Endodermal cell (in vitro differentiated cells): ENCODE measurements at regions not wholly inside any gene's neighbourhood (a gene's known extent, or its start where the extent isn't known, plus 50 kb on each side); places are given as distances from the start of the nearest gene placed in this dataset.

Experiments
- DNase-seq: peaks from one replicate; pipeline ENCODE4 v3.0.0-alpha.2; 2017
- H3K27ac ChIP-seq: 2 replicates; pipeline ENCODE4 v1.5.1; 2013; ENCODE audit warnings: mild to moderate bottlenecking, low read depth, low read length, moderate library complexity
- H3K27me3 ChIP-seq: 2 replicates; pipeline ENCODE4 v1.6.1; 2013; ENCODE audit warnings: mild to moderate bottlenecking, low read length, moderate library complexity; ENCODE audit not compliant: insufficient read depth, control insufficient read depth, poor library complexity, severe bottlenecking
- H3K36me3 ChIP-seq: 2 replicates; pipeline ENCODE4 v1.7.0; 2013; ENCODE audit warnings: mild to moderate bottlenecking, low read length, moderate library complexity; ENCODE audit not compliant: control insufficient read depth, insufficient read depth
- H3K4me1 ChIP-seq: one replicate; pipeline ENCODE4 v1.7.0; 2013; ENCODE audit warnings: low read length; ENCODE audit not compliant: control insufficient read depth, insufficient read depth
- H3K4me3 ChIP-seq: 2 replicates; pipeline ENCODE4 v1.5.1; 2013; ENCODE audit warnings: mild to moderate bottlenecking, low read length, moderate library complexity
- H3K9ac ChIP-seq: 2 replicates; pipeline ENCODE4 v1.6.1; 2013; ENCODE audit warnings: mild to moderate bottlenecking, low read length, moderate library complexity; ENCODE audit not compliant: poor library complexity, severe bottlenecking; ENCODE audit errors: extremely low read depth
- H3K9me3 ChIP-seq: 2 replicates; pipeline ENCODE4 v1.6.1; 2013; ENCODE audit warnings: mild to moderate bottlenecking, low read length, moderate library complexity; ENCODE audit not compliant: control insufficient read depth
- H3K27ac Mint-ChIP-seq: 2 replicates; pipeline ENCODE4 v1.8.0; 2020; ENCODE audit warnings: mixed read lengths
- H3K27me3 Mint-ChIP-seq: 2 replicates; pipeline ENCODE4 v1.8.0; 2021; ENCODE audit warnings: mild to moderate bottlenecking, mixed read lengths; ENCODE audit not compliant: insufficient read depth
- H3K36me3 Mint-ChIP-seq: 2 replicates; pipeline ENCODE4 v1.8.0; 2020; ENCODE audit warnings: low read depth, mixed read lengths
- H3K4me1 Mint-ChIP-seq: 2 replicates; pipeline ENCODE4 v1.8.0; 2020; ENCODE audit warnings: mixed read lengths
- H3K4me3 Mint-ChIP-seq: 2 replicates; pipeline ENCODE4 v1.8.0; 2020; ENCODE audit warnings: mild to moderate bottlenecking, moderate library complexity, mixed read lengths
- H3K9me3 Mint-ChIP-seq: 2 replicates; pipeline ENCODE4 v1.8.0; 2020; ENCODE audit warnings: mild to moderate bottlenecking, mixed read lengths
- WGBS, 2 experiments: methylation state at CpG; one replicate each; pipeline versions ENCODE4 v1.1.5 to v1.1.7; 2013; ENCODE audit warnings: missing lambda C conversion rate in 2 of 2, mixed read lengths in 1 of 2; ENCODE audit not compliant: insufficient coverage in 1 of 2, insufficient read length in 1 of 2; 5-methylcytosine and 5-hydroxymethylcytosine counted together
- TF ChIP-seq, protein P1 (sequence below): fragments of 200-600 bp; sonication (generic); conservative IDR thresholded peaks from 2 replicates; pipeline ENCODE4 v1.5.0; 2021; ENCODE audit warnings: antibody characterized with exemption, mild to moderate bottlenecking

DNA sequence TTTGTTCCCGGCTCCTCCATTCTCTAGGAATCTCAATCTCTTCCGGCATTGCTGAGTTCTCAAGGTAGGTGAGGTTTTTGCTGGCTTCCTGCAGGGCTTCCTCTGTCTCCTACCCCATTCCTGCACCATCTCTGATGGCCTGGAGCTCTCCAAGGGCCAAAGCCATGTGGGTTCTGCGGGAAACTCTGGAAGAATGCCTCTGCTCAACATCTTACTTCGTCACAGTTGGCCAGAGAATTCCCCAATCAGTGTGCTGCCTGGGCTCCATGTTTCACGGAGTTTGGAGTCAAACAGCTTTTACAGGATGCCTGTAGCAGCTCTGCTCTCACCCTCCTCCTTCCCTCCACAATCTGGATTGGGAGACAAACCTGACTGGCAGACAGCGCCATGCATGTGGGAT, 253.9 kb upstream of the HES1 start:
- Histone ChIP-seq H3K4me3 (no peak overlapping the region), H3K9ac (no peak overlapping the region), H3K27ac (no peak overlapping the region), H3K27me3 (peaks cover 6% of the 10 kb centered on the region), H3K36me3 (no peaks in the 10 kb centered on the region), H3K9me3 (no peaks in the 10 kb centered on the region), H3K4me1 (peaks cover 3% of the 10 kb centered on the region)
- peaks cover 1% of the 10 kb centered on the region for H3K9me3 Mint-ChIP-seq
- peaks cover 10% of the 10 kb centered on the region for H3K27me3 Mint-ChIP-seq
- no peaks in the 10 kb centered on the region for H3K36me3 Mint-ChIP-seq
- H3K4me1 Mint-ChIP-seq, result peaks cover 24% of the 10 kb centered on the region
- 91 to 100% methylated on average over 3 to 6 of the region's 6 CpGs for WGBS, 2 experiments
- TF ChIP-seq, protein P1, sequence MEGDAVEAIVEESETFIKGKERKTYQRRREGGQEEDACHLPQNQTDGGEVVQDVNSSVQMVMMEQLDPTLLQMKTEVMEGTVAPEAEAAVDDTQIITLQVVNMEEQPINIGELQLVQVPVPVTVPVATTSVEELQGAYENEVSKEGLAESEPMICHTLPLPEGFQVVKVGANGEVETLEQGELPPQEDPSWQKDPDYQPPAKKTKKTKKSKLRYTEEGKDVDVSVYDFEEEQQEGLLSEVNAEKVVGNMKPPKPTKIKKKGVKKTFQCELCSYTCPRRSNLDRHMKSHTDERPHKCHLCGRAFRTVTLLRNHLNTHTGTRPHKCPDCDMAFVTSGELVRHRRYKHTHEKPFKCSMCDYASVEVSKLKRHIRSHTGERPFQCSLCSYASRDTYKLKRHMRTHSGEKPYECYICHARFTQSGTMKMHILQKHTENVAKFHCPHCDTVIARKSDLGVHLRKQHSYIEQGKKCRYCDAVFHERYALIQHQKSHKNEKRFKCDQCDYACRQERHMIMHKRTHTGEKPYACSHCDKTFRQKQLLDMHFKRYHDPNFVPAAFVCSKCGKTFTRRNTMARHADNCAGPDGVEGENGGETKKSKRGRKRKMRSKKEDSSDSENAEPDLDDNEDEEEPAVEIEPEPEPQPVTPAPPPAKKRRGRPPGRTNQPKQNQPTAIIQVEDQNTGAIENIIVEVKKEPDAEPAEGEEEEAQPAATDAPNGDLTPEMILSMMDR, result no peak
- no peak for DNase-seq
- H3K4me3 Mint-ChIP-seq, result no peak overlapping the region
- H3K27ac Mint-ChIP-seq, result no peak overlapping the region

DNA sequence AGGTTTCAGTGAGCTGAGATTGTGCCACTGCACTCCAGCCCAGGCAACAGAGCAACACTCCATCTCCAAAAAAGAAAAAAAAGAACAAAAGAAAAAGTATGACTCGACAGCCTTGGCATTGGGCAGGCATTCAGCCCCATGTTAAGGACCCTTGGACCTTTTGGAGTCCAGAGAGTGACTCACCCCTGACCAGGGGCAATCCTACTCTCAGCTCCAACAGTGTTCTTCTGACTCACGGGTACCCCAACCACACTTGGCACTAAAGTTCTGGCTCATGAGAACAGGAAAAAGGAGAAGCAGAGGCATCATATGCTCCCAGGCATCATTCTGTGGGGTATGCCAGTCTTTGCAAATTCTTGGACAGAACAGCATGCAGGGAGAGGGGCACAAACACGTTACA, 252.4 kb upstream of the HES1 start:
- WGBS, 2 experiments, result 87 to 91% methylated on average over 2 to 3 of the region's 3 CpGs

DNA sequence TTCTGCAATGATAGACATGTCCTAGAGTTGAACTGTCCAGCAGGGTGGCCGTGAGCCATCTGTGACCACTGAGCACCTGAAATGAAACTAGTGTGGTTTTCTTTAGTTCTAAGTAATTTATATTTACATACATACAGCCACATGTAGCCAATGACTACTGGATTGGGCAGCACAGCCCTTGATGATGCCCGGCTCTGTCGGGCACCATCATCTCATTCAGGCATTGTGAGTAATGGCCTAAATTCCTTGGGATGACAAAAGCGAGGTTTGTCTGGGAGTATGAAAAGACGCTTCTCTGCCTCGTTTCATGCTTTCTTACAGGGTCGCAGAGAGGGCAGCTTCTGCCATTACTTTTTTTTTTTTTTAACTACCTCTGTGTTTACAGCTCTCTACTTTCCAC, 251.9 kb upstream of the HES1 start:
- H3K4me3 Mint-ChIP-seq, result no peak overlapping the region
- no peaks in the 10 kb centered on the region for H3K36me3 Mint-ChIP-seq
- TF ChIP-seq, protein P1, result no peak
- Histone ChIP-seq H3K4me1 (peaks cover 3% of the 10 kb centered on the region), H3K27me3 (peaks cover 6% of the 10 kb centered on the region), H3K9me3 (no peaks in the 10 kb centered on the region), H3K4me3 (no peak overlapping the region), H3K27ac (no peak overlapping the region), H3K9ac (no peak overlapping the region), H3K36me3 (no peaks in the 10 kb centered on the region)
- 86 to 96% methylated on average over 6 to 7 of the region's 7 CpGs for WGBS, 2 experiments
- no peak overlapping the region for H3K27ac Mint-ChIP-seq
- peaks cover 1% of the 10 kb centered on the region for H3K9me3 Mint-ChIP-seq
- peaks cover 8% of the 10 kb centered on the region for H3K27me3 Mint-ChIP-seq
- H3K4me1 Mint-ChIP-seq, result peaks cover 22% of the 10 kb centered on the region
- no peak for DNase-seq

More for the DNA sequence above, 252.4 kb upstream of the HES1 start:
- Mint-ChIP-seq H3K9me3 (peaks cover 1% of the 10 kb centered on the region), H3K27ac (no peak overlapping the region), H3K36me3 (no peaks in the 10 kb centered on the region), H3K4me1 (peaks cover 24% of the 10 kb centered on the region), H3K4me3 (no peak overlapping the region), H3K27me3 (peaks cover 8% of the 10 kb centered on the region)
- Histone ChIP-seq H3K36me3 (no peaks in the 10 kb centered on the region), H3K27ac (no peak overlapping the region), H3K4me1 (peaks cover 3% of the 10 kb centered on the region), H3K27me3 (peaks cover 6% of the 10 kb centered on the region), H3K9me3 (no peaks in the 10 kb centered on the region), H3K9ac (no peak overlapping the region), H3K4me3 (no peak overlapping the region)
- DNase-seq, result no peak
- TF ChIP-seq, protein P1, result no peak
